Uterus (tissue), 3 donors: ENCODE measurements at regions not wholly inside any gene's neighbourhood (a gene's known extent, or its start where the extent isn't known, plus 50 kb on each side); places are given as distances from the start of the nearest gene placed in this dataset.

Experiments
- DNase-seq, 2 donors: peaks; one replicate each; pipeline ENCODE4 v3.0.0-alpha.2; 2019 to 2020
- H3K27ac ChIP-seq, 2 donors: fragments of 200-600 bp; sonication (generic); 1 replicate in 1 of 2; 2 replicates in 1 of 2; pipeline ENCODE4 v1.5.1; 2016 to 2018
- H3K27me3 ChIP-seq, 2 donors: fragments of 200-600 bp; sonication (generic); one replicate each; pipeline ENCODE4 v1.5.1; 2018 to 2019; ENCODE audit warnings: control low read depth in 1 of 2
- H3K36me3 ChIP-seq, 2 donors: fragments of 200-600 bp; sonication (generic); one replicate each; pipeline ENCODE4 v1.5.1; 2019; ENCODE audit warnings: control low read depth in 1 of 2
- H3K4me1 ChIP-seq, 2 donors: fragments of 200-600 bp; sonication (generic); one replicate each; pipeline ENCODE4 v1.5.1; 2018 to 2019; ENCODE audit warnings: control low read depth in 1 of 2
- H3K4me3 ChIP-seq, 2 donors: fragments of 200-600 bp; sonication (generic); 1 replicate in 1 of 2; 2 replicates in 1 of 2; pipeline ENCODE4 v1.5.1; 2018 to 2019; ENCODE audit warnings: mild to moderate bottlenecking in 1 of 2
- H3K9me3 ChIP-seq, 2 donors: fragments of 200-600 bp; sonication (generic); one replicate each; pipeline ENCODE4 v1.5.1; 2019; ENCODE audit warnings: control low read depth in 1 of 2
- POLR2A ChIP-seq, 2 donors: fragments of 450-650 bp; IDR thresholded peaks; one replicate each; pipeline ENCODE4 v1.6.1; 2016; ENCODE audit warnings: antibody characterized with exemption in 2 of 2, mild to moderate bottlenecking in 1 of 2, moderate library complexity in 1 of 2
- intact Hi-C: fragments of 100-400 bp; cut with DNase I; formaldehyde crosslinking; loops from one replicate; pipeline ENCODE4 v1.15.1; 2023; ENCODE audit warnings: low total_unique reads
- TF ChIP-seq, protein P1 (sequence below), 4 experiments: fragments of 200-600 bp in 2 of 4; fragments of 450-650 bp in 2 of 4; sonication (generic) in 2 of 4; IDR thresholded peaks; one replicate each; pipeline ENCODE4 v1.5.1; 2016 to 2019; ENCODE audit warnings: antibody characterized with exemption in 4 of 4, mild to moderate bottlenecking in 2 of 4, moderate library complexity in 1 of 4
- donor health status: DM: yes; HTN: yes; CAD: no.

DNA sequence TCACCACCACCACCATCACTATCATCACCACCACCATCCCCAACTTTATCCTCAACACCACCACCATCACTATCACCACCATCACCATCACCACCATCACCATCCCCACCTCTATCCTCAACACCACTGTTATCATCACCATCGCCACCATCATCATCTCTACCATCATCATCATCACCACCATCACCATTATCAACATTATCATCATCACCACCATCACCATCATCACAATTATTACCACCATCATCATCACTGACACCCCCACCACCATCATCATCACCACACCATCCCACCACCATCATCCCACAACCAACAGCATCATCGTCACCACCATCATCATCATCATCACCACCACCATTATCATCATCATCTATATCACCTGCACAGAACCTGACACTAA is 188.4 kb upstream of the PWP1 start:
- no peak for DNase-seq
- intact Hi-C loops, result no loop called here
- TF ChIP-seq, protein P1, sequence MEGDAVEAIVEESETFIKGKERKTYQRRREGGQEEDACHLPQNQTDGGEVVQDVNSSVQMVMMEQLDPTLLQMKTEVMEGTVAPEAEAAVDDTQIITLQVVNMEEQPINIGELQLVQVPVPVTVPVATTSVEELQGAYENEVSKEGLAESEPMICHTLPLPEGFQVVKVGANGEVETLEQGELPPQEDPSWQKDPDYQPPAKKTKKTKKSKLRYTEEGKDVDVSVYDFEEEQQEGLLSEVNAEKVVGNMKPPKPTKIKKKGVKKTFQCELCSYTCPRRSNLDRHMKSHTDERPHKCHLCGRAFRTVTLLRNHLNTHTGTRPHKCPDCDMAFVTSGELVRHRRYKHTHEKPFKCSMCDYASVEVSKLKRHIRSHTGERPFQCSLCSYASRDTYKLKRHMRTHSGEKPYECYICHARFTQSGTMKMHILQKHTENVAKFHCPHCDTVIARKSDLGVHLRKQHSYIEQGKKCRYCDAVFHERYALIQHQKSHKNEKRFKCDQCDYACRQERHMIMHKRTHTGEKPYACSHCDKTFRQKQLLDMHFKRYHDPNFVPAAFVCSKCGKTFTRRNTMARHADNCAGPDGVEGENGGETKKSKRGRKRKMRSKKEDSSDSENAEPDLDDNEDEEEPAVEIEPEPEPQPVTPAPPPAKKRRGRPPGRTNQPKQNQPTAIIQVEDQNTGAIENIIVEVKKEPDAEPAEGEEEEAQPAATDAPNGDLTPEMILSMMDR (IDR thresholded peaks at IDR 0.05), result no peak
- no peak for TF ChIP-seq POLR2A (IDR thresholded peaks at IDR 0.05)
- H3K27ac ChIP-seq, result no peak overlapping the region
- H3K4me1 ChIP-seq, result no peaks in the 10 kb centered on the region
- H3K36me3 ChIP-seq, result no peaks in the 10 kb centered on the region
- H3K4me3 ChIP-seq, result no peak overlapping the region
- H3K9me3 ChIP-seq, result no peaks in the 10 kb centered on the region
- H3K27me3 ChIP-seq, result no peaks in the 10 kb centered on the region

DNA sequence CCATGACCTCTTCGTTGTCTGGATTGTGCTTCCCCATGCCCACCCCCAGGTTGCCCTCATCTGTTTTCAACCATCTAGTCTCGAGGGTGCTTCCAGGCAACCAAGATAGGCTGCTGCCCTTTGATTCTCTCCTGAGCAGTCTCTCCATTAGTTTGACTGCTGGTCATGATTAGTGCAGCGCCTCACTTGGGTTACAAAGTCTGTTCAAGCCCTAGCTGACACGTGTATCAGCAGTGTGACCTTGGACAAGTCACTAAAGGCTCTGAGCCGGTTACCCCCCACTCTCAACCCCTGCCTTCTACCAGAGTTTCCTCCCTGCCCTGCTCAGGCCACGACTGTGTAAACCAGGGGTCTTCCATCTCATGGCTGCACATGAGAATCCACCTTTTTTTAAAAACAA is 185.3 kb upstream of the PWP1 start:
- H3K9me3 ChIP-seq, result no peaks in the 10 kb centered on the region
- H3K4me3 ChIP-seq, result no peak overlapping the region
- DNase-seq, result no peak
- H3K27ac ChIP-seq, result no peak overlapping the region
- no peak for TF ChIP-seq POLR2A (IDR thresholded peaks at IDR 0.05)
- TF ChIP-seq, protein P1 (IDR thresholded peaks at IDR 0.05), result no peak
- no peaks in the 10 kb centered on the region for H3K27me3 ChIP-seq
- intact Hi-C loops, result no loop called here
- H3K36me3 ChIP-seq, result no peaks in the 10 kb centered on the region
- no peaks in the 10 kb centered on the region for H3K4me1 ChIP-seq

DNA sequence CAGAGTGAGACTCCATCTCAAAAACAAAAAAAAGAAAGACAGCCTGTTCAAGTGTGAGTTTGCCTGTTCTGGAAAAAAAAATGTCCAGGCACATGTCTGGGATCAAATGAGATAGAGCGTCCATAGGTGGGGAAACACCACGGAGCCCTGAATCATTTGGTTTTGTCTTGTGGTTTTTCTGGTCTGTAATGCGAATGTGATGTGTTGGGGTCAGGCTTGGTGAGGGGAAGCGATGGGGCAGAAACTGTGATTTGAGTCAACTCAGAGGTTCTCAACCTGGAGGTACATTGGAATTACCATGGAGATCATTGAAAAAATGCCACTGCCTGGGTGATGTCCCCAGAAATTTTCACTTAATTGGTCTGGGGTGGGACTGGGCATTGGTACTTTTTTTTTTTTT is 183.9 kb upstream of the PWP1 start:
- Histone ChIP-seq H3K27ac (no peak overlapping the region), H3K4me3 (no peak overlapping the region), H3K36me3 (no peaks in the 10 kb centered on the region), H3K4me1 (no peaks in the 10 kb centered on the region), H3K27me3 (no peaks in the 10 kb centered on the region), H3K9me3 (no peaks in the 10 kb centered on the region)
- intact Hi-C loops, result no loop called here
- TF ChIP-seq, protein P1 (IDR thresholded peaks at IDR 0.05), result no peak
- TF ChIP-seq POLR2A (IDR thresholded peaks at IDR 0.05), result no peak
- DNase-seq, result no peak

DNA sequence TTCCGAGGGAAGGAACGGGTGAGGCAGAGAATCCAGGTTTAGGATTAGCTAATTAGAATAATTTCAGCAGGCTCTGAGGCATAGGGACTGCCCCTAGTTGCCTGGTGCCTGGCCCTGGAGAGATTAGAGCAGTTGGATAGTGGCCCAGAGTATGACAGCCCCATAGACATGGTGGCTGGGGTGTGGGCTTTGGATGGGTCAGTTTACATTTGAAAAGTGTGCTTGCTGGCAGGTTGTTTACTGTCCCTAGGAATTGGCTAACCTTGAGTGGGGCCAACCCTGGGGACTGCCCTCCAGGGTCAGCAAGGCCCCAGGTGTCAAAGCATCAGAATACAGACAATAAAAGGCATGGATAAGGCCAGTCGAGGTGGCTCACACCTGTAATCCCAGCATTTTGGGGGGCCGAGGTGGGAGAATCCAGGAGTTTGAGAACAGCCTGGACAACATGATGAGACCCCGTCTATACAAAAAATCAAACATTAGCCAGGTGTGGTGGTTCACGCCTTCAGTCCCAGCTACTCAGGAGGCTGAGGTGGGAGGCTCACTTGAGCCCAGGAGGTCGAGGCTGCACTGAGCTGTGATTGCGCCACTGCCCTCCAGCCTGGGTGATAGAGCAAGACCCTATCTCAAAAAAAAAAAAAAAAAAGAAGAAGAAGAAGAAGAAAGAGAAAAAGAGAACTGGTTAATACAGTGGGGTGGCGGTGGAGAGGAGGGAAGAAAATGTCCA is 182.3 kb upstream of the PWP1 start:
- Histone ChIP-seq H3K4me1 (no peaks in the 10 kb centered on the region), H3K4me3 (no peak overlapping the region), H3K36me3 (no peaks in the 10 kb centered on the region), H3K9me3 (no peaks in the 10 kb centered on the region), H3K27me3 (no peaks in the 10 kb centered on the region), H3K27ac (no peak overlapping the region)
- intact Hi-C loops, result no loop called here
- TF ChIP-seq POLR2A (IDR thresholded peaks at IDR 0.05), result no peak
- TF ChIP-seq, protein P1 (IDR thresholded peaks at IDR 0.05), result no peak
- DNase-seq, result no peak

DNA sequence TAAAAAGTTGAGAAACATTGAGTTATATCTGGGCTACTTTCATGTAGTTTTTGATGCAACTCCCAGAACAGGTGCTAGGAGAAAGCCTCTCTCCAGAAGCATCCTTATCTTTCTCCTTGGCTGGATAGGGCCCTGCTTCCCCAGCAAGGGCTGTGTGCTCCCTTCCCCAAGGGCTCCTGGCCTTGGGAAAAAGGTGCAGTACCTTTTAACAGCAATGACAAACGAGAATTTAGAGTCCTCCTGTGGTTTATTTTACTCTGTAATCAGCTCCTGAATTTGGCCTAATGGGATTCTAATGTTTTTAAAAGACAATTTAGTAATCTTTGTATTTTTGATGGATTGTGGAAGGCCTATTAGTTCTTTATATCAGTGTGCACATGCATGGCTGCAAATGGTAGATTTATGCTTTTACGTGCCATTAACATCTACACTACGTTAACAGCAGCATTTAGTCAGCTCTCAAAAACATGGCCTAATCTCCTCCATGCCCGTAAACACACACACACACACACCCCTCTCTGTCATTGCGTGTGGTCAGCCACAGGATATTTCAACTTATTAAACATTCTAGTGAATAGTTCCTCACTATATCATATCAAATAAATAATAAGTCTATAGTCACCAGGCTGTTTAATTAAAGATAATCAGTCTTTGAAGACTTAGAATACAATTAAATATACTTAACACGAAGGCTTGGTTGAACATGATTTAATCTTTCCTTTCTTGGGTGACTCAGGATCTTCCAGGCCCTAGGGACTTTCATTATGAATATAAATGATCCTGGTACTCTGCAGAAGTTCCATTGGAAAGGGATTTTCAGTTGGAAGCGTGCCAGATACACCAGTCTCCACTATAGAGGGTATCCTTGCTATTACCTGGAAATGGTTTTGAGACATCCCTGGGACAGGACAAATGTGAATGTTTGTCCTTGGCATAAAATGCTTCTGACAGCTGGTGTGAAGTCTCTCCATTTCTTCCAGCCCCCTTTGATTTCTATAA is 181.4 kb upstream of the PWP1 start:
- intact Hi-C loops, result no loop called here
- no peak overlapping the region for H3K27ac ChIP-seq
- no peak for DNase-seq
- H3K9me3 ChIP-seq, result no peaks in the 10 kb centered on the region
- TF ChIP-seq, protein P1 (IDR thresholded peaks at IDR 0.05), result no peak
- no peak for TF ChIP-seq POLR2A (IDR thresholded peaks at IDR 0.05)
- H3K36me3 ChIP-seq, result no peaks in the 10 kb centered on the region
- no peak overlapping the region for H3K4me3 ChIP-seq
- H3K27me3 ChIP-seq, result no peaks in the 10 kb centered on the region
- no peaks in the 10 kb centered on the region for H3K4me1 ChIP-seq
